ENCODE measurements at regions not wholly inside any gene's neighbourhood (a gene's known extent, or its start where the extent isn't known, plus 50 kb on each side); places are given as distances from the start of the nearest gene placed in this dataset.

DNA sequence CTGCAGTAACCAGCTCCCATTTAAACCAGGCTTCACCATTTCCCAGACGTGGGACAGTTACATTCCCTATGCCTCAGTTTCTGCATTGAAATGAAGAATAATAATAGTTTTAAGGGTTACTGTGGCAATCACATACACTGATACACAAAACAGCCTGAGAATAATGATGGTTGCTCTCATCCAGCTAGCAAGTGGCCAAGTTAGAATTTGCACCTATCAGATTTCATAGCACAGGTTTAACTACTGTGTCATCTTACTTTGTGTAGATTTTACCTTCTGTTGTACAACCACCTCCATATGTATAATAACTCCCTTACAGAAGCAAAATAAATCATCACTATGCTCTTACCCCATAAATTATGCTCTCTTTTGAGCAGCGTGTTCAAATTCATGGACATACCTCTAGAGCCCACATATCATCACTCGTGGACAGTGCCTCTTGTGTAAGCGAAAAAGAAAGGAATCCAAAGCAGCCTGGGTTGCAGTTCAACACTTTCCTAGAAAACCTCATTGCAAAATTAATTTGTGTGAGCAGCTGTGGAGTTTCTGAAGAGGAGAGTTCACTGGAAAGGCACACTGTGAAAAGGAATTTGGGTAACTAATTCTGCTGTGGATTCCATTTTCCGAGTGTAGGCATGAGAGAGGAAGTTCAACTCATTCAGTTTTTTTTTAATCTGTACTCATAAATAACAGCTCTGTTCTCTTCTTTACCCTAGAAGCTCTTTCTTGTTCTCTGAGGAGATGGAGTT, 492.5 kb downstream of the ARL4A start:
- TF ChIP-seq, protein P1, sequence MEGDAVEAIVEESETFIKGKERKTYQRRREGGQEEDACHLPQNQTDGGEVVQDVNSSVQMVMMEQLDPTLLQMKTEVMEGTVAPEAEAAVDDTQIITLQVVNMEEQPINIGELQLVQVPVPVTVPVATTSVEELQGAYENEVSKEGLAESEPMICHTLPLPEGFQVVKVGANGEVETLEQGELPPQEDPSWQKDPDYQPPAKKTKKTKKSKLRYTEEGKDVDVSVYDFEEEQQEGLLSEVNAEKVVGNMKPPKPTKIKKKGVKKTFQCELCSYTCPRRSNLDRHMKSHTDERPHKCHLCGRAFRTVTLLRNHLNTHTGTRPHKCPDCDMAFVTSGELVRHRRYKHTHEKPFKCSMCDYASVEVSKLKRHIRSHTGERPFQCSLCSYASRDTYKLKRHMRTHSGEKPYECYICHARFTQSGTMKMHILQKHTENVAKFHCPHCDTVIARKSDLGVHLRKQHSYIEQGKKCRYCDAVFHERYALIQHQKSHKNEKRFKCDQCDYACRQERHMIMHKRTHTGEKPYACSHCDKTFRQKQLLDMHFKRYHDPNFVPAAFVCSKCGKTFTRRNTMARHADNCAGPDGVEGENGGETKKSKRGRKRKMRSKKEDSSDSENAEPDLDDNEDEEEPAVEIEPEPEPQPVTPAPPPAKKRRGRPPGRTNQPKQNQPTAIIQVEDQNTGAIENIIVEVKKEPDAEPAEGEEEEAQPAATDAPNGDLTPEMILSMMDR (IDR thresholded peaks at IDR 0.05): no peak
- TF ChIP-seq POLR2AphosphoS5 (IDR thresholded peaks at IDR 0.05) (no peak), EP300 (IDR thresholded peaks at IDR 0.05) (no peak), POLR2A (IDR thresholded peaks at IDR 0.05) (no peak)
